ENCODE measurements at regions not wholly inside any gene's neighbourhood (a gene's known extent, or its start where the extent isn't known, plus 50 kb on each side); places are given as distances from the start of the nearest gene placed in this dataset.

GRCh38 chr9:106731910-106732309, 131.1 kb upstream of the ZNF462 start:
- TF ChIP-seq EZH2 (IDR thresholded peaks at IDR 0.05): no peak
- no peak for TF ChIP-seq POLR2AphosphoS5 (IDR thresholded peaks at IDR 0.05; ENCODE audit: borderline replicate concordance, low read depth, low read length)

All from SK-N-MC (cell line).